Mucosa of rectum (tissue), 2 donors: ENCODE measurements at regions not wholly inside any gene's neighbourhood (a gene's known extent, or its start where the extent isn't known, plus 50 kb on each side); places are given as distances from the start of the nearest gene placed in this dataset.

Source experiments
- H3K27ac ChIP-seq, 2 donors: one replicate each; pipeline ENCODE4 v1.7.0; 2013; ENCODE audit warnings: inconsistent platforms in 2 of 2, low read depth in 2 of 2, low read length in 2 of 2
- H3K27me3 ChIP-seq, 2 donors: one replicate each; pipeline ENCODE4 v1.7.0; 2013; ENCODE audit warnings: low read length in 2 of 2; ENCODE audit not compliant: control insufficient read depth in 2 of 2, insufficient read depth in 2 of 2
- H3K36me3 ChIP-seq, 2 donors: one replicate each; pipeline ENCODE4 v1.7.0; 2013; ENCODE audit warnings: low read length in 2 of 2; ENCODE audit not compliant: control insufficient read depth in 2 of 2, insufficient read depth in 2 of 2
- H3K4me1 ChIP-seq, 2 donors: one replicate each; pipeline ENCODE4 v1.7.0; 2013; ENCODE audit warnings: low read length in 2 of 2, mild to moderate bottlenecking in 1 of 2; ENCODE audit not compliant: control insufficient read depth in 2 of 2, insufficient read depth in 2 of 2
- H3K4me3 ChIP-seq, 2 donors: one replicate each; pipeline ENCODE4 v1.7.0; 2013; ENCODE audit warnings: low read length in 2 of 2
- H3K9ac ChIP-seq, 2 donors: one replicate each; pipeline ENCODE4 v1.7.0; 2013; ENCODE audit warnings: low read length in 2 of 2, low read depth in 1 of 2, mild to moderate bottlenecking in 1 of 2
- H3K9me3 ChIP-seq, 2 donors: one replicate each; pipeline ENCODE4 v1.7.0; 2013; ENCODE audit warnings: low read length in 2 of 2; ENCODE audit not compliant: control insufficient read depth in 2 of 2
- donor health status: healthy.
- donor health status: Normal muscosa, but diverticular disease.

DNA sequence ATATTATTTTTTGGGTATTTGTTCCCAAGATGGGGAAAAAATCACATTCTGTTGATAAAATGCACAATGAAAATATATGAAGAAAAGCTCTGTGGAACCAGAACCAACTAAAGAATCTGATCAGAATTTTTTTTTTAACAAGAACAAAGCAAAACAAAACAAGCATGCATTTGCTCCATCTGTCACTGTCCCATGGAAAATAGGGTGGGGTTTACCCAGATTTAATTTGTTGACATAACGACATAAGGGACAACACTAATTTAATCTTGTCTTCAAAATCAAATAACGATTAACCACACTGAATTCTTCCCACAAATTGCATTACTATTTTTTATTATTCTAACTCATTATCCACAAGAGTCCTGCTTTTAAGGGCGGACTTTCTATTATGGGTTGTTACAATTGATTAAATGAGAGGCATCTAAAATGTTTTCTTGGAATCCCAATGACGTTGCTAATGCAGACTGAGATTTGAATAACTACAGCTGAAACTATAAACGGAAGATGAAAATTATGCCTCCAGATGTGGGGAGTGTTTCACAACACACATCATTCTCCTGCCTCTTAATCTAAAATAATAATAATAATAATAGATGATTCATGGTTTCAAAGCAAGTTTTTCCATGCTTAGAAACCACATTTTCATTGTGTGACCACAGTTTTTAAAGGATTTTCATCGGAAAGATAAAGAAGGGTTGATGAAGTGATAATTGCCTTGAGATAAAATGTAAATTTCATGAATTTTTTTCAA, 307.0 kb upstream of the CPEB2 start:
- no peaks in the 10 kb centered on the region for H3K27me3 ChIP-seq
- H3K9ac ChIP-seq: no peak overlapping the region
- no peaks in the 10 kb centered on the region for H3K36me3 ChIP-seq
- H3K4me3 ChIP-seq: no peak overlapping the region
- no peak overlapping the region for H3K27ac ChIP-seq
- no peaks in the 10 kb centered on the region for H3K9me3 ChIP-seq
- no peaks in the 10 kb centered on the region for H3K4me1 ChIP-seq

DNA sequence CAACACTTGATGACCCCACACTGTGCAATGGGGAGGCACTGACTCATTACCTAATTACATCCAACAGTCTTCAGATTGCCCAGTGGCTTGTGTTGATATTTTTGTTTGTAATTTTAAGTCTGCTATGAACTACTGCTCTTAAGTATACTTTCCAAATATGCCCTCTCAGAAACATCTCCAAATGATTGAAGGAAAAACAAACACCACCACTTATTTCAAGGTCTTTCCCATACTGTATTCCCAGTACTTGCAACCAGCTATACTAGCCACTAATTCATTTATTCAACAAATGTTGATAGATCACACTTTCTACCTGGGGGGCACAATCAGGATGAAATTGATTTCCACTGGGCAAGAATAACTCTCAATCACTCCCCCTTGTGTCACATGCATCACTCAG, 302.2 kb upstream of the CPEB2 start:
- H3K9ac ChIP-seq: no peak overlapping the region
- H3K9me3 ChIP-seq: no peaks in the 10 kb centered on the region
- H3K4me3 ChIP-seq: no peak overlapping the region
- H3K36me3 ChIP-seq: no peaks in the 10 kb centered on the region
- no peak overlapping the region for H3K27ac ChIP-seq
- H3K27me3 ChIP-seq: no peaks in the 10 kb centered on the region
- H3K4me1 ChIP-seq: no peaks in the 10 kb centered on the region

DNA sequence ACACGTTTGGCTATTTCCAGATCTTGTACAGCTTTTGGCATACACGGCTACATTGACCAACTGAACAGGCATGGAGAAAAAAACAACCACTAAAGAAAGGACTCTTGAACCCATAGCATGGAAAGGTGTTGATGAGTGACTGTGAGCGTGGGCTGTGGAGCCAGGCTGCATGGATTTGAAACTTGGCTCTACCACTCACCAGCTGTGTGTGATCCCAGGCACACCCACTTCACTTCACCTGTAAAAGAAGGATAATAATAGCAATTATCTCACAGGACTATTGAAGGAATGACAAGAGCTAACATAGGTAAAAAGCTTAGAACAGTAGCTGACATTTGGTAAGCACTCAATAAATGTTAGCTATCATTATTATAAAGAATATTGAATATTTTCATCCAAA, 301.7 kb upstream of the CPEB2 start:
- Histone ChIP-seq H3K27ac (no peak overlapping the region), H3K9me3 (no peaks in the 10 kb centered on the region), H3K36me3 (no peaks in the 10 kb centered on the region), H3K4me1 (no peaks in the 10 kb centered on the region), H3K9ac (no peak overlapping the region), H3K27me3 (no peaks in the 10 kb centered on the region), H3K4me3 (no peak overlapping the region)

DNA sequence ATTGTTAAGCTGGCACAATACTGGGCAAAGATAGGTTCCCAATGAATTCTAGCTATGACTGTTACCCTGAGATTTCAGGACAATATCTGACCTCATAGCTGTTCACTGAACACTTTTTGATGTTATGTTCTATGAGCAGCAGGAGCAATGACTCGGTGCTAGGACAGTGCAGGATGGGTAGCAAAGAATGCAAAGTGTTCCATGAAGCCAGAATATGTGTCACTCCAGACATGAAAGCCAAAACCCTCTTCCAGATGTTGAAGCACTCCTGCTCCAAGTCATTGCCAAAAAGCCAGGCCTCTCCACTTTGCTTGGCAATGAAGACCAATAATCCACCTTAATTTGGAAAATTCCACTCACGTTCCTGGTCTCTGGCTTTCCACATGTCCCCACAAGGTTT, 300.9 kb upstream of the CPEB2 start:
- no peaks in the 10 kb centered on the region for H3K27me3 ChIP-seq
- no peak overlapping the region for H3K27ac ChIP-seq
- H3K9me3 ChIP-seq: no peaks in the 10 kb centered on the region
- H3K36me3 ChIP-seq: no peaks in the 10 kb centered on the region
- no peaks in the 10 kb centered on the region for H3K4me1 ChIP-seq
- no peak overlapping the region for H3K9ac ChIP-seq
- no peak overlapping the region for H3K4me3 ChIP-seq

DNA sequence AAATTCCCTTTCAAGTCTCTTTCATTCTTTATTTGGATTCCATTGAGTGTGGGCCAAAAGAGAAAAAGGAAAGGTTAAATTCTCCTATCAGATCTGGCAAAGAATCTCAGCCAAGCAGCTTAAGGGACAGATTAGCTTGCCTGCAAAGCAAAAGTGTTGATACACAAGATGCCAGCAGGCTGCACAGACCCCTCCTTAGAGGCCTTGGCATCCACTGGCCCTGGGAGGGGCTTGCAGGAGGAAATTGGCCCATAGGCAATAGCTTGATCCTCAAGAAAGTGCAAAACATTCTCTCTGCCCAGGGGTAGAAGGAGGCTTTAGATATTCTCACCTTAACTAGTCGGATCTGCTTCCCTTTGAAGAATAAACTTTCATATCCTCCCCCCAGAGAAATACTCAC, 300.4 kb upstream of the CPEB2 start:
- Histone ChIP-seq H3K9me3 (no peaks in the 10 kb centered on the region), H3K36me3 (no peaks in the 10 kb centered on the region), H3K4me3 (no peak overlapping the region), H3K4me1 (no peaks in the 10 kb centered on the region), H3K27ac (no peak overlapping the region), H3K27me3 (no peaks in the 10 kb centered on the region), H3K9ac (no peak overlapping the region)

DNA sequence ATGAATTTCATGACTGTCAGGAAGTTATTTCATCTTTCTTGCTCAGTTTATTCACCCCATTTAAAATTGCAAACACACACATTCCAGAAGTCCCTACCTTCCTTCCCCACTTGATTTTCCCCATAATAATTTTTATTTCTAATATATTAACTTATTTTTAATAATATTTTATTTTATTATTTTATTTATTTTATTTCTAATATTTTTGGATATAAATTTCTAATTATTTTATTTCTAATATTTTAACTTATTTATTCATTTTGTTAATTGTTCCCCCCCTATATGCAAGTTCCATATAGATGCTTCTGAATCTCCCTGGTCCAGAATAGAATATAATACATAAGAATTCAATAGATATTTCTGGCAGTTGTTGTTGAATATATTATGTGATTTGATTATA, 293.7 kb upstream of the CPEB2 start:
- H3K4me3 ChIP-seq: no peak overlapping the region
- no peak overlapping the region for H3K27ac ChIP-seq
- no peaks in the 10 kb centered on the region for H3K27me3 ChIP-seq
- no peak overlapping the region for H3K9ac ChIP-seq
- H3K9me3 ChIP-seq: no peaks in the 10 kb centered on the region
- H3K36me3 ChIP-seq: no peaks in the 10 kb centered on the region
- no peaks in the 10 kb centered on the region for H3K4me1 ChIP-seq

DNA sequence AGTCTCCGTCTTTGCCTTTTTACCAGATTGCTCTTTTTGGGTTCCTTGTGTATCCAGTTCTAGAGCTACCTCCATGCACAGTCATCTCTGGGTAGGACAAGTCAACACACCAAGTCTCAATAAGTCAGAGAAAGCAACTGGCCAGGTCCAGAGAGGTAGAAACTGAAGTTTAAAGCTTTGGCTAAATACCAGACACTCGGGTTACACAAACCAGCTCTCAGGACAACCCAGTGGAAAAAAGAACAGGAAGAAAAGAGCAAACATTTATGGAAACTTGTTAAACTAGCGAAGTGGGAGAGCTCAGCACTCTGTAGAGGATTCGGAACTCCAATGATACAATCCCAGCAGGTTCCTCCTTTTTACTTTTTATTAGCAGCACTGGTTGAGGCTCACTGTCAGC, 291.0 kb upstream of the CPEB2 start:
- H3K36me3 ChIP-seq: no peaks in the 10 kb centered on the region
- H3K4me1 ChIP-seq: no peaks in the 10 kb centered on the region
- H3K27me3 ChIP-seq: no peaks in the 10 kb centered on the region
- H3K27ac ChIP-seq: no peak overlapping the region
- no peak overlapping the region for H3K4me3 ChIP-seq
- no peak overlapping the region for H3K9ac ChIP-seq
- no peaks in the 10 kb centered on the region for H3K9me3 ChIP-seq

DNA sequence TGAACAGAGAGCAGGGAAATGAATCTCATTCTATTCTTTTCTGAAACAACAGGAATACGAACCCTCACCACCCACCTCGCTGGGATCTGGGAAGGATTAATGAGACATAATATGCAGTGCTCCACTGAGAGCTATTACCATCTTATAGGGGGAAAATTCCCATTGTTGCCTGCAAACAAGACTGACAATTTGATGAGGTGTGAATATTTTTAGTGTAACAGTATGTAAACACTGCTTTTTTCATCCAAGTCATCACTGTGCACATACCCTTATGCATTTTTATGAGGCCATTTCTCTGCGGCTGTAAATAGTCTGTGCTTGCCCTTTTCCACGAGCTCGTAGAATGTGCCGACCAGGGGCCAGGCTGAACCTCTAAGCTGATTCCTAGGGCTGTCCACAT, 285.6 kb upstream of the CPEB2 start:
- Histone ChIP-seq H3K9me3 (no peaks in the 10 kb centered on the region), H3K9ac (no peak overlapping the region), H3K27ac (no peak overlapping the region), H3K27me3 (no peaks in the 10 kb centered on the region), H3K4me3 (no peak overlapping the region), H3K4me1 (no peaks in the 10 kb centered on the region), H3K36me3 (no peaks in the 10 kb centered on the region)

DNA sequence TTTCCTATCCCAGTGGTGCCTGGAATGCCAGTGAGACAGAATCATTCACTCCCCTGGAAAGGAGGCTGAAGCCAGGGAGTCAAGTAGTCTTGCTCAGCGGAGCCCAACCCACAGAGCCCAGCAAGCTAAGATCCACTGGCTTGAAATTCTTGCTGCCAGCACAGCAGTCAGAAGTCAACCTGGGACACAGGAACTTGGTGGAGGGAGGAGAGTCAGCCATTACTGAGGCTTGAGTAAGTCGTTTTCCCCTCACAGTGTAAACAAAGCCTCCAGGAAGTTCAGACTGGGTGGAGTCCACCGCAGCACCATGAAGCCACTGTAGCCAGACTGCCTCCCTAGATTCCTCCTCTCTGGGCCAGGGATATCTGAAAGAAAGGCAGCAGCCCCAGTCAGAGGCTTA, 283.2 kb upstream of the CPEB2 start:
- Histone ChIP-seq H3K9ac (no peak overlapping the region), H3K9me3 (no peaks in the 10 kb centered on the region), H3K4me1 (no peaks in the 10 kb centered on the region), H3K27me3 (no peaks in the 10 kb centered on the region), H3K27ac (no peak overlapping the region), H3K4me3 (no peak overlapping the region), H3K36me3 (no peaks in the 10 kb centered on the region)

DNA sequence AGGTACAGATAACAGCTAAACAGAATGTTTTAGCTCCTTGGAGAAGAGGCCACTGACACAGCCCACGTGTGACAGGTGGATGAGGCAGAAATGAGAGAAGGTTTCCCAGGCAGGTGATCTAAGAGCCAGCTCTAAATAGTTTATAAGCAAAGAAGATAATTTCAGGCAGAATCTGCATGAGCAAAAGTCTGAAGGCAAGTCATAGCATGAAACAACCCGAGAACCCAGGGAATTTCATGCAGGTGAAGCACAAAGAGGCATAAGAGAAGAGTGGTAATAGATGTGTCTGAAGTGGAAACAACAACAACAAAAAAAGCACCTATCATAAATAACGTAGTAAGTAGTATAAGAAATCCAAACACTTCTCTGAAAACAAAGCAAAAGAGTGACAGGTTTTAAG, 275.8 kb upstream of the CPEB2 start:
- no peaks in the 10 kb centered on the region for H3K4me1 ChIP-seq
- no peaks in the 10 kb centered on the region for H3K9me3 ChIP-seq
- no peak overlapping the region for H3K9ac ChIP-seq
- no peak overlapping the region for H3K4me3 ChIP-seq
- H3K27me3 ChIP-seq: no peaks in the 10 kb centered on the region
- H3K27ac ChIP-seq: no peak overlapping the region
- no peaks in the 10 kb centered on the region for H3K36me3 ChIP-seq
